ENCODE measurements at regions not wholly inside any gene's neighbourhood (a gene's known extent, or its start where the extent isn't known, plus 50 kb on each side); places are given as distances from the start of the nearest gene placed in this dataset.

DNA sequence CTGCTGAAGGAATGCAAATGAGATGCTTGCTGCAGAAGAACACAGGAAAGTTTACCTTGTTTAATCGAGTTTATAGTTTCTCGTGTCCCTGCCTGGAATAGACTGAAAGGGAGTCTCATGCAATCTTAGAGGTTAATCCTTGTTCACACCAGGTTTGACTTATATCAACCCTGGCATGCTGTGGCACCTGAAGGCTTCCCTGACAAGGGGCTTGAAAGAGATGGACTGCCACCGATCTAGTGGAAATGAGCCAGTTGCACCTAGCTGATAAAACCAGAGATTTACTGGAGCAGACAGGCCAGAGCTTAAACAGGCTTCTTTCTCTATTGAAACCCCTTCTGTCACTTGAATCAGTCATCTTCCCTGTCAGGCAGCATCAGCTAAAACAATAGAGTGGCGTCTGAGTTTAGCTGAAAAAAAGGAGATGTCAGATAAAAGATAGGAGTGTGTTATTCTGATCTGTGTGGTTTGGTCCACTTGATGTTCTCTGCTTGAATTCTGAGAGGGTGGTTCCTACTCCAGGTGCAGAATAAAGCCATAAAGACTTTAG, 349.7 kb downstream of the RWDD3 start:
- Histone ChIP-seq H3K27ac (no peak overlapping the region), H3K27me3 (no peaks in the 10 kb centered on the region), H3K4me3 (no peak overlapping the region), H3K36me3 (no peaks in the 10 kb centered on the region), H3K9me3 (no peaks in the 10 kb centered on the region), H3K4me1 (ENCODE audit: insufficient read depth) (no peaks in the 10 kb centered on the region)
- DNase-seq: no peak
- 45 to 55% (median 55%) methylated on average over 4 of the region's 4 CpGs for WGBS, 3 donors
- intact Hi-C loops (cut with DNase I): no loop called here
- TF ChIP-seq POLR2A (IDR thresholded peaks at IDR 0.05) (no peak), EP300 (IDR thresholded peaks at IDR 0.05) (no peak)
- TF ChIP-seq, protein P1, sequence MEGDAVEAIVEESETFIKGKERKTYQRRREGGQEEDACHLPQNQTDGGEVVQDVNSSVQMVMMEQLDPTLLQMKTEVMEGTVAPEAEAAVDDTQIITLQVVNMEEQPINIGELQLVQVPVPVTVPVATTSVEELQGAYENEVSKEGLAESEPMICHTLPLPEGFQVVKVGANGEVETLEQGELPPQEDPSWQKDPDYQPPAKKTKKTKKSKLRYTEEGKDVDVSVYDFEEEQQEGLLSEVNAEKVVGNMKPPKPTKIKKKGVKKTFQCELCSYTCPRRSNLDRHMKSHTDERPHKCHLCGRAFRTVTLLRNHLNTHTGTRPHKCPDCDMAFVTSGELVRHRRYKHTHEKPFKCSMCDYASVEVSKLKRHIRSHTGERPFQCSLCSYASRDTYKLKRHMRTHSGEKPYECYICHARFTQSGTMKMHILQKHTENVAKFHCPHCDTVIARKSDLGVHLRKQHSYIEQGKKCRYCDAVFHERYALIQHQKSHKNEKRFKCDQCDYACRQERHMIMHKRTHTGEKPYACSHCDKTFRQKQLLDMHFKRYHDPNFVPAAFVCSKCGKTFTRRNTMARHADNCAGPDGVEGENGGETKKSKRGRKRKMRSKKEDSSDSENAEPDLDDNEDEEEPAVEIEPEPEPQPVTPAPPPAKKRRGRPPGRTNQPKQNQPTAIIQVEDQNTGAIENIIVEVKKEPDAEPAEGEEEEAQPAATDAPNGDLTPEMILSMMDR (IDR thresholded peaks at IDR 0.05): no peak

- no peaks in the 10 kb centered on the region for H3K36me3 ChIP-seq
- WGBS, 3 donors: 89 to 94% (median 91%) methylated on average over 4 of the region's 4 CpGs
- no peaks in the 10 kb centered on the region for H3K4me1 ChIP-seq (ENCODE audit: insufficient read depth)
- H3K27ac ChIP-seq: no peak overlapping the region
- no peaks in the 10 kb centered on the region for H3K9me3 ChIP-seq
- TF ChIP-seq EP300 (IDR thresholded peaks at IDR 0.05) (no peak), POLR2A (IDR thresholded peaks at IDR 0.05) (no peak)
- TF ChIP-seq, protein P1 (IDR thresholded peaks at IDR 0.05): no peak
- no peaks in the 10 kb centered on the region for H3K27me3 ChIP-seq
- no peak for DNase-seq
- H3K4me3 ChIP-seq: no peak overlapping the region
- intact Hi-C loops (cut with DNase I): no loop called here
Observed at GRCh38 chr1:95584315-95584714, 350.3 kb downstream of the RWDD3 start.

DNA sequence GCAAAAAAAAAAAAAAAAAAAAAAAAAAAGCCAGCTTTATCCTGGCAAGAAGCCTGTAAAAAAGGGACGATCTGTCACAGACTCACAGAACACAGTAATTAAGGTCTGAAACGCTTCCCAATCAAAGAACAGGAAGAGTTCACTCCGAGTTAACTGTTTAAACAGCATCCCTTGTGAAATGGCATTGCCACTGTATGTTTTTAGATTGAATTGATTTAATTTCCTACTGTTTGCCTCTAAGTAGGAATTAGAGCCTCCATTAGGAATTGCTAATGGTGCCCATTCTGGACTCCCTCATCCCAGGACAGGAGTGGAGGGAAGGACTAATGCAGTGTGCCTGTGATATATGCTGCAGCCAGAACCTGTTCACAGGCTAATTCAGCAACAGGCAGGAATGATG, 370.8 kb downstream of the RWDD3 start:
- Histone ChIP-seq H3K36me3 (no peaks in the 10 kb centered on the region), H3K4me3 (no peak overlapping the region), H3K9me3 (no peaks in the 10 kb centered on the region), H3K27ac (no peak overlapping the region), H3K27me3 (no peaks in the 10 kb centered on the region), H3K4me1 (ENCODE audit: insufficient read depth) (no peaks in the 10 kb centered on the region)
- 9 to 11% (median 11%) methylated on average over 3 of the region's 3 CpGs for WGBS, 3 donors
- intact Hi-C loops (cut with DNase I): no loop called here
- no peak for DNase-seq
- TF ChIP-seq EP300 (IDR thresholded peaks at IDR 0.05): no peak
- no peak for TF ChIP-seq POLR2A (IDR thresholded peaks at IDR 0.05)
- TF ChIP-seq, protein P1 (IDR thresholded peaks at IDR 0.05): no peak

GRCh38 chr1:95614197-95614596, 380.2 kb downstream of the RWDD3 start:
- TF ChIP-seq, protein P1 (IDR thresholded peaks at IDR 0.05): no peak
- TF ChIP-seq POLR2A (IDR thresholded peaks at IDR 0.05) (no peak), EP300 (IDR thresholded peaks at IDR 0.05) (no peak)
- Histone ChIP-seq H3K27me3 (no peaks in the 10 kb centered on the region), H3K36me3 (no peaks in the 10 kb centered on the region), H3K4me3 (no peak overlapping the region), H3K9me3 (no peaks in the 10 kb centered on the region), H3K27ac (no peak overlapping the region), H3K4me1 (ENCODE audit: insufficient read depth) (no peaks in the 10 kb centered on the region)
- 72 to 88% (median 77%) methylated on average over 5 of the region's 5 CpGs for WGBS, 3 donors
- DNase-seq: no peak
- intact Hi-C loops (cut with DNase I): no loop called here
